ENCODE measurements at regions not wholly inside any gene's neighbourhood (a gene's known extent, or its start where the extent isn't known, plus 50 kb on each side); places are given as distances from the start of the nearest gene placed in this dataset.

- H3K79me1 ChIP-seq (ENCODE audit: insufficient read depth, low read depth, low read length, poor library complexity, severe bottlenecking), result no peaks in the 10 kb centered on the region
- Mint-ChIP-seq H3K36me3 (ENCODE audit: insufficient read depth in 1 of 3, low read depth in 3 of 3) (no peaks in the 10 kb centered on the region), H3K27me3 (ENCODE audit: low read depth) (no peaks in the 10 kb centered on the region), H3K4me3 (no peak overlapping the region), H3K9me3 (no peaks in the 10 kb centered on the region), H3K27ac (no peak overlapping the region), H3K4me1 (no peaks in the 10 kb centered on the region)
- H2AK5ac ChIP-seq (ENCODE audit: insufficient read length, low read length), result no peak overlapping the region
- no peak overlapping the region for H3K14ac ChIP-seq (ENCODE audit: insufficient read depth, low read length)
- H3K9me3 ChIP-seq (ENCODE audit: control insufficient read depth, low read depth, low read length), result no peaks in the 10 kb centered on the region
- no peaks in the 10 kb centered on the region for H3K4me1 ChIP-seq (ENCODE audit: insufficient read depth, low read length)
- H4K8ac ChIP-seq (replicated peaks; ENCODE audit: insufficient read length, low read depth, low read length), result no peak overlapping the region
- H3K23ac ChIP-seq (ENCODE audit: insufficient read length, low read depth, low read length), result no peak overlapping the region
- no peak overlapping the region for H2BK12ac ChIP-seq (ENCODE audit: insufficient read length, low read depth, low read length)
- no peaks in the 10 kb centered on the region for H3K23me2 ChIP-seq (ENCODE audit: insufficient read length, low read depth, low read length, poor library complexity, severe bottlenecking)
- no peak overlapping the region for H2BK5ac ChIP-seq (ENCODE audit: insufficient read length, low read length)
- no peak overlapping the region for H2BK20ac ChIP-seq (ENCODE audit: low read depth, low read length, poor library complexity, severe bottlenecking)
- DNase-seq, result no peak
- H3K9ac ChIP-seq (ENCODE audit: extremely low read depth, insufficient read length, low read length), result no peak overlapping the region
- no peaks in the 10 kb centered on the region for H3K79me2 ChIP-seq (ENCODE audit: insufficient read depth, low read length)
- H3K18ac ChIP-seq (ENCODE audit: insufficient read length, low read depth, low read length), result no peak overlapping the region
- H2BK15ac ChIP-seq (ENCODE audit: low read depth, low read length), result no peak overlapping the region
- H2AFZ ChIP-seq (ENCODE audit: low read length), result no peak overlapping the region
- H3K56ac ChIP-seq (ENCODE audit: insufficient read length, low read depth, low read length), result no peak overlapping the region
- no peaks in the 10 kb centered on the region for H3K27me3 ChIP-seq (ENCODE audit: insufficient read depth, low read length)
- TF ChIP-seq CTCF (conservative IDR thresholded peaks at IDR 0.05), result no peak
- H3K4ac ChIP-seq (ENCODE audit: low read depth, low read length), result no peak overlapping the region
- H3K27ac ChIP-seq (ENCODE audit: insufficient read length, low read depth, low read length), result no peak overlapping the region
- no peak overlapping the region for H3T11ph ChIP-seq (ENCODE audit: low read length)
- no peak overlapping the region for H3K4me2 ChIP-seq (ENCODE audit: insufficient read depth, insufficient read length, low read length)
- H2BK120ac ChIP-seq (ENCODE audit: low read depth, low read length, poor library complexity, severe bottlenecking), result no peak overlapping the region
- H4K20me1 ChIP-seq (ENCODE audit: control insufficient read depth, insufficient read depth, insufficient read length), result no peaks in the 10 kb centered on the region
- no peak overlapping the region for H4K5ac ChIP-seq (ENCODE audit: insufficient read length, low read depth, low read length)
- no CpG with 5 or more reads among the region's 3 CpGs for WGBS (ENCODE audit: extremely low coverage, insufficient read length, low lambda C conversion rate)
- H4K91ac ChIP-seq (ENCODE audit: insufficient read length, low read depth, low read length), result no peak overlapping the region
Observed at GRCh38 chr1:198416296-198416695, 124.2 kb downstream of the ATP6V1G3 start.
